ENCODE measurements at regions not wholly inside any gene's neighbourhood (a gene's known extent, or its start where the extent isn't known, plus 50 kb on each side); places are given as distances from the start of the nearest gene placed in this dataset.

DNA sequence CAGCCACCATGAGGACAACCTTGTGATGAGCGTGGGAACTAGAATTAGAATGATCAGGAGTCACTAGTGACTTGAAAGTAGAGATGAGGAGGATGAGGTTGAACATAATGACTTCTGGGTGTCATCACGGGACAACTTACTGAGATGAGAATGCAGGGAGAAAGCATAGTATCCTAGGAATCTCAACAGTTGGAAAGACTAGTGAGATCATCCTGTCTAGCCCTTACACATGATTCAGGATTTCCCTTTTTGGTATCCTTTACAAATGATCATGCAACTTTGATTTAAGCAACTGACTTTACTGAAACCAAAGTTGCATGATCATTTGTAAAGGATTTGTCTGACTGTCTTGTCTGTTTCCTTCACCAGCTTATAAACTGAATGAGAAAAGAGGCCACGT lies 51.8 kb upstream of the HIF1A start:
- H3K9me2 ChIP-seq (replicated peaks; ENCODE audit: control insufficient read depth, low read length), result no peaks in the 10 kb centered on the region
- H3K27ac ChIP-seq (ENCODE audit: low read depth, low read length), result peak overlapping the region; percentile 91
- H4K20me1 ChIP-seq (ENCODE audit: control insufficient read depth, insufficient read depth, low read depth, low read length), result no peaks in the 10 kb centered on the region
- H3K4me1 ChIP-seq (ENCODE audit: control insufficient read depth, low read length), result peaks cover 69% of the 10 kb centered on the region
- H3K36me3 ChIP-seq (ENCODE audit: control insufficient read depth, low read length), result no peaks in the 10 kb centered on the region
- peak overlapping the region; percentile 66 for H3K4me2 ChIP-seq (ENCODE audit: low read length)
- H3F3A ChIP-seq (ENCODE audit: control insufficient read depth, insufficient read depth), result peaks cover 28% of the 10 kb centered on the region
- H3K27me3 ChIP-seq (ENCODE audit: control insufficient read depth, low read length), result no peaks in the 10 kb centered on the region
- no peak for TF ChIP-seq EZH2phosphoT487 (IDR thresholded peaks at IDR 0.05; ENCODE audit: borderline replicate concordance, low read length)
- TF ChIP-seq, protein P1, sequence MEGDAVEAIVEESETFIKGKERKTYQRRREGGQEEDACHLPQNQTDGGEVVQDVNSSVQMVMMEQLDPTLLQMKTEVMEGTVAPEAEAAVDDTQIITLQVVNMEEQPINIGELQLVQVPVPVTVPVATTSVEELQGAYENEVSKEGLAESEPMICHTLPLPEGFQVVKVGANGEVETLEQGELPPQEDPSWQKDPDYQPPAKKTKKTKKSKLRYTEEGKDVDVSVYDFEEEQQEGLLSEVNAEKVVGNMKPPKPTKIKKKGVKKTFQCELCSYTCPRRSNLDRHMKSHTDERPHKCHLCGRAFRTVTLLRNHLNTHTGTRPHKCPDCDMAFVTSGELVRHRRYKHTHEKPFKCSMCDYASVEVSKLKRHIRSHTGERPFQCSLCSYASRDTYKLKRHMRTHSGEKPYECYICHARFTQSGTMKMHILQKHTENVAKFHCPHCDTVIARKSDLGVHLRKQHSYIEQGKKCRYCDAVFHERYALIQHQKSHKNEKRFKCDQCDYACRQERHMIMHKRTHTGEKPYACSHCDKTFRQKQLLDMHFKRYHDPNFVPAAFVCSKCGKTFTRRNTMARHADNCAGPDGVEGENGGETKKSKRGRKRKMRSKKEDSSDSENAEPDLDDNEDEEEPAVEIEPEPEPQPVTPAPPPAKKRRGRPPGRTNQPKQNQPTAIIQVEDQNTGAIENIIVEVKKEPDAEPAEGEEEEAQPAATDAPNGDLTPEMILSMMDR (IDR thresholded peaks at IDR 0.05; ENCODE audit: low read depth, low read length, poor library complexity, severe bottlenecking), result no peak
- peak overlapping the region; percentile 51 for H3K4me3 ChIP-seq (ENCODE audit: low read length)
- no peaks in the 10 kb centered on the region for H3K9me3 ChIP-seq (ENCODE audit: control insufficient read depth, insufficient read depth, low read length)
- no peaks in the 10 kb centered on the region for H3K79me2 ChIP-seq (ENCODE audit: control insufficient read depth, low read length)

DNA sequence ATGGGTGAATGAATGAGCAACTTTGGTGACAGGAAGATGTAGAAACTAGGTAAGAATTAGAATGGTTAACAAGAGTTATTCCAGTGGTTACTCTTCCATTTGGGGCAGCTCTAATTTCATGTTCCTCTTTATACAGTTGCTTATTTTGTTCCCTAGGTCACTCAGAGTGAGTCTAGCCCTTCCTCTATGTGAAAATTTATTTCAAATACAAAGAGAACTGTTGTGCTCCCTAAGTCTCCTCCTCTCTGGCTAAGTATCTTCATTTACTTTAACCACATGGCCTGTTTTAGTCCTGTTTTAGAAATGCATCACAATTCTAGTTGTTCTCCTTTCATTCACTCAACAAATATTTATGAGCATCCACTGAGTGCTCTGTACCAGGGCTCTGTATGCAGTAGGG lies 51.1 kb upstream of the HIF1A start:
- H3K27ac ChIP-seq (ENCODE audit: low read depth, low read length), result peak overlapping the region; percentile 91
- peaks cover 28% of the 10 kb centered on the region for H3F3A ChIP-seq (ENCODE audit: control insufficient read depth, insufficient read depth)
- TF ChIP-seq EZH2phosphoT487 (IDR thresholded peaks at IDR 0.05; ENCODE audit: borderline replicate concordance, low read length), result no peak
- TF ChIP-seq, protein P1 (IDR thresholded peaks at IDR 0.05; ENCODE audit: low read depth, low read length, poor library complexity, severe bottlenecking), result no peak
- H4K20me1 ChIP-seq (ENCODE audit: control insufficient read depth, insufficient read depth, low read depth, low read length), result no peaks in the 10 kb centered on the region
- H3K79me2 ChIP-seq (ENCODE audit: control insufficient read depth, low read length), result no peaks in the 10 kb centered on the region
- H3K4me3 ChIP-seq (ENCODE audit: low read length), result peak overlapping the region; percentile 51
- no peaks in the 10 kb centered on the region for H3K27me3 ChIP-seq (ENCODE audit: control insufficient read depth, low read length)
- no peaks in the 10 kb centered on the region for H3K9me2 ChIP-seq (replicated peaks; ENCODE audit: control insufficient read depth, low read length)
- H3K9me3 ChIP-seq (ENCODE audit: control insufficient read depth, insufficient read depth, low read length), result no peaks in the 10 kb centered on the region
- no peaks in the 10 kb centered on the region for H3K36me3 ChIP-seq (ENCODE audit: control insufficient read depth, low read length)
- peak overlapping the region; percentile 66 for H3K4me2 ChIP-seq (ENCODE audit: low read length)
- H3K4me1 ChIP-seq (ENCODE audit: control insufficient read depth, low read length), result peaks cover 69% of the 10 kb centered on the region

DNA sequence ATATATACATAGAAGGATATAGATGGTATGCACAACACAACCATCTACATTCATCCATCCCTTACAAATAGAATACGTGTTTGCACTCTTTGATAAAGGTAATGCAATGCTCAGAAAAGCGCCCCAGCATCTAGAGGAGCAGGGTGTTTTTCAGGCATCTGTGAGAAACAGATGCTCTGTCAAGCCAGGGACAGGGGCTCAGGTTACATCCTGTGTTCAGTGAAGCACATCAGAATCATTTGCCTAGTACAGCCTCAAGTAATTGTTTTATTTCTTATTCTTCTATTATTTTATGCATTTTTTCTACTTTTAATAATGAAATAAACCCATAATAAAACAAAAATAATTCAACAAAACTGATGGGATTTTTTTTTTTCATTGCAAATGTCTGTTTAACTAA lies 50.5 kb upstream of the HIF1A start:
- no peaks in the 10 kb centered on the region for H3K9me3 ChIP-seq (ENCODE audit: control insufficient read depth, insufficient read depth, low read length)
- peak overlapping the region; percentile 66 for H3K4me2 ChIP-seq (ENCODE audit: low read length)
- H3K27me3 ChIP-seq (ENCODE audit: control insufficient read depth, low read length), result no peaks in the 10 kb centered on the region
- peaks cover 69% of the 10 kb centered on the region for H3K4me1 ChIP-seq (ENCODE audit: control insufficient read depth, low read length)
- no peaks in the 10 kb centered on the region for H3K36me3 ChIP-seq (ENCODE audit: control insufficient read depth, low read length)
- H3F3A ChIP-seq (ENCODE audit: control insufficient read depth, insufficient read depth), result peaks cover 28% of the 10 kb centered on the region
- H3K9me2 ChIP-seq (replicated peaks; ENCODE audit: control insufficient read depth, low read length), result no peaks in the 10 kb centered on the region
- no peaks in the 10 kb centered on the region for H4K20me1 ChIP-seq (ENCODE audit: control insufficient read depth, insufficient read depth, low read depth, low read length)
- peak overlapping the region; percentile 91 for H3K27ac ChIP-seq (ENCODE audit: low read depth, low read length)
- TF ChIP-seq, protein P1 (IDR thresholded peaks at IDR 0.05; ENCODE audit: low read depth, low read length, poor library complexity, severe bottlenecking), result no peak
- TF ChIP-seq EZH2phosphoT487 (IDR thresholded peaks at IDR 0.05; ENCODE audit: borderline replicate concordance, low read length), result no peak
- peak overlapping the region; percentile 51 for H3K4me3 ChIP-seq (ENCODE audit: low read length)
- no peaks in the 10 kb centered on the region for H3K79me2 ChIP-seq (ENCODE audit: control insufficient read depth, low read length)
